PFSK-1 (cell line): ENCODE measurements at regions not wholly inside any gene's neighbourhood (a gene's known extent, or its start where the extent isn't known, plus 50 kb on each side); places are given as distances from the start of the nearest gene placed in this dataset.

Source experiments
- FOXP2 ChIP-seq: optimal IDR thresholded peaks from 2 replicates; pipeline ENCODE3; 2011; ENCODE audit warnings: borderline replicate concordance, control low read depth, inconsistent platforms; ENCODE audit not compliant: insufficient read depth; ENCODE audit errors: extremely low read length, extremely low read depth
- POLR2AphosphoS5 ChIP-seq: IDR thresholded peaks from 2 replicates; pipeline ENCODE4 v1.6.1; 2012; ENCODE audit warnings: low read depth, mild to moderate bottlenecking, control low read depth, low read length, moderate library complexity
- REST ChIP-seq, 2 experiments: IDR thresholded peaks; 2 replicates each; pipeline versions ENCODE4 v1.6.1 to v1.8.0; 2011 to 2012; ENCODE audit warnings: low read depth in 2 of 2, low read length in 2 of 2, control low read depth in 1 of 2, inconsistent platforms in 1 of 2, mild to moderate bottlenecking in 1 of 2, moderate library complexity in 1 of 2; ENCODE audit not compliant: insufficient read depth in 1 of 2
- SIN3A ChIP-seq: IDR thresholded peaks from 2 replicates; pipeline ENCODE4 v1.6.1; 2012; ENCODE audit warnings: mild to moderate bottlenecking, low read length, moderate library complexity, borderline replicate concordance; ENCODE audit not compliant: insufficient read depth
- TAF1 ChIP-seq: IDR thresholded peaks from 2 replicates; pipeline ENCODE4 v1.6.1; 2012; ENCODE audit warnings: low read length, control low read depth, borderline replicate concordance; ENCODE audit not compliant: insufficient read depth

- TF ChIP-seq POLR2AphosphoS5: no peak
- no peak for TF ChIP-seq SIN3A
- no peak for TF ChIP-seq FOXP2
- no peak for TF ChIP-seq TAF1
- no peak for TF ChIP-seq REST (IDR thresholded peaks at IDR 0.05; ENCODE audit: insufficient read depth in 1 of 2, low read depth in 2 of 2, low read length in 2 of 2)
Observed at GRCh38 chr12:88432531-88433490, 147.5 kb downstream of the KITLG start.

GRCh38 chr12:88433997-88434703, 146.1 kb downstream of the KITLG start:
- no peak for TF ChIP-seq POLR2AphosphoS5
- TF ChIP-seq FOXP2: no peak
- no peak for TF ChIP-seq TAF1
- no peak for TF ChIP-seq REST (IDR thresholded peaks at IDR 0.05; ENCODE audit: insufficient read depth in 1 of 2, low read depth in 2 of 2, low read length in 2 of 2)
- no peak for TF ChIP-seq SIN3A

- TF ChIP-seq FOXP2: no peak
Observed at GRCh38 chr12:88435334-88436076, 144.8 kb downstream of the KITLG start.

GRCh38 chr12:88437226-88437625, 143.0 kb downstream of the KITLG start:
- no peak for TF ChIP-seq SIN3A
- no peak for TF ChIP-seq FOXP2
- no peak for TF ChIP-seq POLR2AphosphoS5
- TF ChIP-seq TAF1: no peak
- no peak for TF ChIP-seq REST (IDR thresholded peaks at IDR 0.05; ENCODE audit: insufficient read depth in 1 of 2, low read depth in 2 of 2, low read length in 2 of 2)
